UCSD-AML1 (cell line): ENCODE measurements at regions not wholly inside any gene's neighbourhood (a gene's known extent, or its start where the extent isn't known, plus 50 kb on each side); places are given as distances from the start of the nearest gene placed in this dataset.

ENCODE experiments used
- DNase-seq: peaks from one replicate; lab custom pipeline; 2025; ENCODE audit not compliant: unreplicated experiment; lab: John Stamatoyannopoulos, UW

GRCh38 chr5:74009502-74009901 lies 383.5 kb downstream of the ARHGEF28 start:
- no peak for DNase-seq

- DNase-seq, result no peak
Observed at GRCh38 chr5:74007193-74007592, 381.2 kb downstream of the ARHGEF28 start.

GRCh38 chr5:73999297-73999696 lies 373.3 kb downstream of the ARHGEF28 start:
- no peak for DNase-seq

- DNase-seq, result no peak
Observed at GRCh38 chr5:73998489-73998888, 372.5 kb downstream of the ARHGEF28 start.

DNA sequence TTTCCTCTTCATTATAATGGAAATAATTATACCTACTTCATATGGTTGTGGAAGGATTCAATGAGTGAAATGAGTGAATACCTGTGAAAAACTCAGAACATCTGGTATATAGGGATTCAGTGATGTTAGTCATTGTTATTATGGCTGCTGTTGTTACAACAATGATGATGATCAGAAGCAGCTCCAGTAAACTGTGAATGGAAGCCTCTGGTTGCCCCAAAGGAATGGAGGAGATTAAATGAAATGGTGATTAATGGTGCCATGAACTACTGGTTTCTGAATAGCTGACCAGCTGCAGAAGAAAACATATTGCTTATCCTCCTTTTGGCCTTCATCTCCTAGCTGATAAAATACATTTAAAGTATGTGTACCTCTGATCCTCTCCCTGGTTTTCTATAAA lies 372.0 kb downstream of the ARHGEF28 start:
- no peak for DNase-seq

DNA sequence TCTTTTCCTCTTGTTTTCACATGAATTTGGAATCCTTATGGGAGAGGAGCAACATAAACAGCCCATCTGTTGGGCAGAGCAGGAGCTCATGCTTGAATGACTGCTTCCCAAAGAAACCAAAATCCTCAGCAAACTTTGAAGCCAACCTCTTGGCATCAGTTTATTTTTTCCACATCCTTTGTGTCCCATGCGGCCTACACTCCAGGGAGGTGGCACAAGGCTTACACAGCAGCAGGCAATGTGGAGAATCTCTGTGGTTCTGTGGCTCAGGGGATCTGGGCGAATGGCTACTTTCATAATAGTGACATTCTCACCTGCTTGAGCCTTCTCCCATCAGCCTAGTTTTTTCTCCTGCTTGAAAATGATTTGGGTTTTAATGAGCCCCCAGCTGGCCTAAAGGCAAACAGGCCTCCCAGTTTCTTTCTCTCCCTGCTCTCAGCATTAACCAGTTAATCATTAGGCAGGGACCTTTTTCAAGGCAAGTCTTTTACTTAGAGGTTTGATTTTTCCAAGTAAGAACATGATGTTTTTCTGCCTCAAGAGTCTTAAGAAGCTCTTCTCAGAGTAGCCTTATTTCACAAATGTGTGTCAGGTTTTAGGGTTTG lies 370.3 kb downstream of the ARHGEF28 start:
- DNase-seq, result no peak

DNA sequence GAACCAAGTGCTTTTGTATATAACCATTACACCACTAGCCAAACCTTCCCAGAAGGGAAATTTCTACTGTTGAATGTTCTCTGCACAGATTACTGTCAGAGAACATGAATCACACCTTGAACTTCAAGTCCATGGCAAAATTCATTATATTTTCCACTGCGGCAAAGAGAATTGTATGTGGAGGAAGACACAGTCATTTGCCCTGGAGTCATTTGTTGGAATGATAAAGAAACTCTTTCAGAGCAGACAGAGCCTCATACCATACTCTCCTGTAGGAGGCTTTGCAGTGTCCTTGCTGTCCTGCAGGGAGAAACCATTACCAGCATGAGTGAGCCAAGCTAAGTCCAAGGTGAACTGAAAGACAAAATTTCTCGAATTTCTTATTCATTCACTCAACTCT lies 369.0 kb downstream of the ARHGEF28 start:
- DNase-seq, result no peak
